OCI-LY7 (cell line): ENCODE measurements at regions not wholly inside any gene's neighbourhood (a gene's known extent, or its start where the extent isn't known, plus 50 kb on each side); places are given as distances from the start of the nearest gene placed in this dataset.

ENCODE experiments used
- BruUV-seq: library from RNA; stranded (reverse); fragments of 400-500 nt; replicated peaks from 2 replicates; lab custom pipeline; 2021; lab: Mats Ljungman, UMichigan
- CTCF ChIA-PET: fragments of 300-600 bp; sonication (Branson Sonifier 250); formaldehyde crosslinking; loops from one replicate; lab custom pipeline; 2022; ENCODE audit warnings: antibody characterized with exemption; ENCODE audit not compliant: unreplicated experiment; lab: Charles Lee
- POLR2A ChIA-PET: fragments of 300-600 bp; sonication (Branson Sonifier 250); formaldehyde crosslinking; loops from one replicate; lab custom pipeline; 2022; ENCODE audit warnings: antibody characterized with exemption; lab: Charles Lee
- DNase-seq: peaks from one replicate; pipeline ENCODE4 v3.0.0-alpha.2; 2015; ENCODE audit warnings: low spot score
- H2AFZ ChIP-seq: fragments of 200-600 bp; sonication (generic), shearing (Covaris generic); 2 replicates; pipeline ENCODE4 v1.6.1; 2014; ENCODE audit warnings: mild to moderate bottlenecking, antibody characterized with exemption, low read length, moderate library complexity
- H3K27ac ChIP-seq: fragments of 200-600 bp; sonication (generic); 2 replicates; pipeline ENCODE4 v1.5.1; 2014; ENCODE audit warnings: mixed run types, low read depth, mild to moderate bottlenecking, moderate library complexity, low read length, inconsistent platforms; ENCODE audit not compliant: poor library complexity, severe bottlenecking
- H3K36me3 ChIP-seq: fragments of 200-600 bp; sonication (generic); 2 replicates; pipeline ENCODE4 v1.6.1; 2014; ENCODE audit warnings: mild to moderate bottlenecking, antibody characterized with exemption, low read length, moderate library complexity, mixed read lengths; ENCODE audit not compliant: insufficient read depth
- H3K4me1 ChIP-seq: fragments of 200-600 bp; sonication (generic); 2 replicates; pipeline ENCODE4 v1.5.1; 2014; ENCODE audit warnings: mild to moderate bottlenecking, low read length; ENCODE audit not compliant: insufficient read depth, poor library complexity, severe bottlenecking
- H3K4me2 ChIP-seq: fragments of 200-600 bp; sonication (generic); 2 replicates; pipeline ENCODE4 v1.6.1; 2014; ENCODE audit warnings: mild to moderate bottlenecking, low read length
- H3K4me3 ChIP-seq: fragments of 200-600 bp; sonication (generic); 2 replicates; pipeline ENCODE4 v1.5.1; 2014; ENCODE audit warnings: mild to moderate bottlenecking, low read depth, low read length; ENCODE audit not compliant: poor library complexity, severe bottlenecking
- H3K79me2 ChIP-seq: fragments of 200-600 bp; sonication (generic); 2 replicates; pipeline ENCODE4 v1.6.1; 2016; ENCODE audit warnings: low read depth, mild to moderate bottlenecking, low read length, moderate library complexity, mixed read lengths; ENCODE audit not compliant: insufficient read depth
- H3K9me2 ChIP-seq: fragments of 200-600 bp; sonication (generic); 2 replicates; pipeline ENCODE4 v1.6.1; 2016; ENCODE audit warnings: mild to moderate bottlenecking, low read length, mixed read lengths; ENCODE audit not compliant: insufficient read depth
- H3K9me3 ChIP-seq: fragments of 200-600 bp; sonication (generic); 2 replicates; pipeline ENCODE4 v1.6.1; 2014; ENCODE audit warnings: mild to moderate bottlenecking, mixed run types, low read length, mixed read lengths
- H4K20me1 ChIP-seq: fragments of 200-600 bp; sonication (generic); 2 replicates; pipeline ENCODE4 v1.6.1; 2014; ENCODE audit warnings: mild to moderate bottlenecking, antibody characterized with exemption, low read length, moderate library complexity, mixed read lengths; ENCODE audit not compliant: insufficient read depth
- EZH2phosphoT487 ChIP-seq: fragments of 200-600 bp; sonication (generic); IDR thresholded peaks from 2 replicates; pipeline ENCODE4 v1.6.1; 2018; ENCODE audit warnings: low read depth, borderline replicate concordance, mild to moderate bottlenecking, mixed run types, antibody characterized with exemption, low read length, moderate library complexity, mixed read lengths
- intact Hi-C: fragments of 100-400 bp; cut with micrococcal nuclease; formaldehyde crosslinking; loops from one replicate; pipeline ENCODE4 v1.10.0; 2022; ENCODE audit not compliant: unreplicated experiment
- TF ChIP-seq, protein P1 (sequence below): fragments of 200-600 bp; sonication (generic); conservative IDR thresholded peaks from 2 replicates; pipeline ENCODE4 v1.5.1; 2014; ENCODE audit warnings: mild to moderate bottlenecking, antibody characterized with exemption, low read length, moderate library complexity, mixed read lengths

DNA sequence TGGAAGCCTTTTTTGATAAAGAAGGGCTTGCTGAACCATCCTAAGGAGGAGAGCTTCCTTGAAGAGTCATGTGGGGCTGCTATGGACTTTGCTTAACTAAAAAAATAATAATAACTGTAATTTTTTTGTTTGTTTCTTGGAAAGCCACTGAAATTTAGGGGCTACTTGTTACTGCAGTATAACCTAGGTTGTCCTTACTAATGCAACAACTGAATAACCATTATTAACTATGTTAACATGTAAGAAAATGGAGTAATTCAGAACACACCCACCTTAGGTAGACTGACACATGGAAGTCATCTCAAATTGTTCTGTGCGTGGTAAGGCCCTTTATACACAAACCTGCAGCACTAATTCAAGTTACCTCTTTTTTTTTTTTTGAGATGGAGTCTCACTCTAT is 90.9 kb upstream of the SOX4 start:
- H2AFZ ChIP-seq: no peak overlapping the region
- no peak overlapping the region for H3K4me3 ChIP-seq
- no peaks in the 10 kb centered on the region for H4K20me1 ChIP-seq
- H3K4me2 ChIP-seq: no peak overlapping the region
- no peaks in the 10 kb centered on the region for H3K79me2 ChIP-seq
- no peaks in the 10 kb centered on the region for H3K9me3 ChIP-seq
- no peak for DNase-seq
- CTCF ChIA-PET: no interaction called here
- no peak overlapping the region for H3K27ac ChIP-seq
- intact Hi-C loops: no loop called here
- no TSS peak for BruUV-seq
- H3K4me1 ChIP-seq: no peaks in the 10 kb centered on the region
- no peaks in the 10 kb centered on the region for H3K36me3 ChIP-seq
- TF ChIP-seq, protein P1, sequence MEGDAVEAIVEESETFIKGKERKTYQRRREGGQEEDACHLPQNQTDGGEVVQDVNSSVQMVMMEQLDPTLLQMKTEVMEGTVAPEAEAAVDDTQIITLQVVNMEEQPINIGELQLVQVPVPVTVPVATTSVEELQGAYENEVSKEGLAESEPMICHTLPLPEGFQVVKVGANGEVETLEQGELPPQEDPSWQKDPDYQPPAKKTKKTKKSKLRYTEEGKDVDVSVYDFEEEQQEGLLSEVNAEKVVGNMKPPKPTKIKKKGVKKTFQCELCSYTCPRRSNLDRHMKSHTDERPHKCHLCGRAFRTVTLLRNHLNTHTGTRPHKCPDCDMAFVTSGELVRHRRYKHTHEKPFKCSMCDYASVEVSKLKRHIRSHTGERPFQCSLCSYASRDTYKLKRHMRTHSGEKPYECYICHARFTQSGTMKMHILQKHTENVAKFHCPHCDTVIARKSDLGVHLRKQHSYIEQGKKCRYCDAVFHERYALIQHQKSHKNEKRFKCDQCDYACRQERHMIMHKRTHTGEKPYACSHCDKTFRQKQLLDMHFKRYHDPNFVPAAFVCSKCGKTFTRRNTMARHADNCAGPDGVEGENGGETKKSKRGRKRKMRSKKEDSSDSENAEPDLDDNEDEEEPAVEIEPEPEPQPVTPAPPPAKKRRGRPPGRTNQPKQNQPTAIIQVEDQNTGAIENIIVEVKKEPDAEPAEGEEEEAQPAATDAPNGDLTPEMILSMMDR: no peak
- TF ChIP-seq EZH2phosphoT487: no peak
- POLR2A ChIA-PET: no interaction called here
- no peaks in the 10 kb centered on the region for H3K9me2 ChIP-seq

DNA sequence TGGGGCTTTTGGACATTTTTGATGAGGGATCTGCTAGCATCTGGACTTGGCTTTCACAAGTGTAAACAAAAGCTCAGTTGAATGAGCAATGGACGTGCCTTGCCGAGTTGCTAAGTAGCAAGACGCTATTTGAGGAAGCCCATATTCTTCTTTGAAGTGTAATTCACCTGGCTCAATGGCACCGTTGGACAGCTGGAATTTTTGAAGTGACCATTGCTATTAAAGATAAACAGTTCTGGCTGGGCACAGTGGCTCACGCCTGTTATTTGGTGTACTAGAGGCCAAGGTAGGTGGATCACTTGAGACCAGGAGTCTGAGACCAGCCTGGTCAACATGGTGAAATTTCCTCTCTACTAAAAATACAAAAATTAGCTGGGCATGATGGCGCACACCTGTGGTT is 88.8 kb upstream of the SOX4 start:
- Histone ChIP-seq H3K9me2 (no peaks in the 10 kb centered on the region), H4K20me1 (no peaks in the 10 kb centered on the region), H3K79me2 (no peaks in the 10 kb centered on the region), H2AFZ (no peak overlapping the region), H3K4me3 (no peak overlapping the region), H3K36me3 (no peaks in the 10 kb centered on the region), H3K4me1 (no peaks in the 10 kb centered on the region), H3K9me3 (no peaks in the 10 kb centered on the region), H3K27ac (no peak overlapping the region), H3K4me2 (no peak overlapping the region)
- TF ChIP-seq, protein P1: no peak
- TF ChIP-seq EZH2phosphoT487: no peak
- intact Hi-C loops: no loop called here
- ChIA-PET POLR2A (no interaction called here), CTCF (no interaction called here)
- no TSS peak for BruUV-seq
- no peak for DNase-seq

DNA sequence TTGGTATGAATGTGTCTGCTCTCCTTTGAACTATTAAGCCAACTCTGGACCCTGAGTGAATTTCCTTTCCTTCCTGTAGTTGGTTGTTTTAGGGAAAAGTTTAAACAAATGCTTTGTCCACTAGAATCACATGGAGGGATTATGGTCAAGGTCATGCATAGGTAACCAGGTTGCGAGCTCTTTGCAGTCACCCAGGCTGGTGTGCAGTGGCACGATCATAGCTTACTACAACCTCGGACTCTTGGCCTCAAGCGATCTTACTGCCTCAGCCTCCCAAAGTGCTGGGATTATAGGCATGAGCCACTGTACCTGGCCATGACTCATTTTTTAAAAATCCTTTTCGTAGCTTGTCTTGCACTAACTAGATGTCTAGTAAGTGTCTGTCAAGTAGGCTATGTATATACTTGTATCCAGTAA is 88.0 kb upstream of the SOX4 start:
- ChIA-PET CTCF (no interaction called here), POLR2A (interaction anchor here (0.6 kb wide), 1 partner anchor 24 kb away, joined by 3 read pairs; no protein-coding TSS in a partner anchor)
- no peaks in the 10 kb centered on the region for H3K9me2 ChIP-seq
- H3K27ac ChIP-seq: no peak overlapping the region
- H3K9me3 ChIP-seq: no peaks in the 10 kb centered on the region
- no peaks in the 10 kb centered on the region for H4K20me1 ChIP-seq
- H3K79me2 ChIP-seq: no peaks in the 10 kb centered on the region
- intact Hi-C loops: no loop called here
- no peaks in the 10 kb centered on the region for H3K4me1 ChIP-seq
- H3K4me3 ChIP-seq: no peak overlapping the region
- DNase-seq: no peak
- H2AFZ ChIP-seq: no peak overlapping the region
- no peak overlapping the region for H3K4me2 ChIP-seq
- no peak for TF ChIP-seq EZH2phosphoT487
- TF ChIP-seq, protein P1: no peak
- BruUV-seq: no TSS peak
- no peaks in the 10 kb centered on the region for H3K36me3 ChIP-seq
